Psoas muscle (tissue), 7 donors: ENCODE measurements at regions not wholly inside any gene's neighbourhood (a gene's known extent, or its start where the extent isn't known, plus 50 kb on each side); places are given as distances from the start of the nearest gene placed in this dataset.

Source experiments
- ATAC-seq, 4 donors: fragments of 200-7000 bp; cut with Tn5 transposase; one replicate each; pipeline ENCODE4 v1.9.1; 2020; ENCODE audit warnings: moderate library complexity in 3 of 4, mild to moderate bottlenecking in 2 of 4
- DNase-seq, 2 donors: peaks; one replicate each; pipeline ENCODE4 v3.0.0-alpha.2; 2020
- H3K27ac ChIP-seq: fragments of 200-600 bp; one replicate; pipeline ENCODE4 v1.8.0; 2022
- H3K27me3 ChIP-seq, 3 donors: fragments of 200-600 bp in 1 of 3; one replicate each; pipeline versions ENCODE4 v1.6.1 to v1.8.0; 2013 to 2022; ENCODE audit warnings: low read length in 2 of 3, mild to moderate bottlenecking in 2 of 3, moderate library complexity in 1 of 3; ENCODE audit not compliant: insufficient read depth in 3 of 3
- H3K36me3 ChIP-seq, 2 donors: fragments of 200-600 bp in 1 of 2; one replicate each; pipeline versions ENCODE4 v1.6.1 to v1.8.0; 2013 to 2022; ENCODE audit warnings: low read depth in 1 of 2, mild to moderate bottlenecking in 1 of 2, moderate library complexity in 1 of 2; ENCODE audit not compliant: insufficient read depth in 1 of 2
- H3K4me1 ChIP-seq: fragments of 200-600 bp; one replicate; pipeline ENCODE4 v1.8.0; 2022
- H3K4me3 ChIP-seq: fragments of 200-600 bp; one replicate; pipeline ENCODE4 v1.8.0; 2022; ENCODE audit warnings: mild to moderate bottlenecking
- H3K9me3 ChIP-seq: fragments of 200-600 bp; one replicate; pipeline ENCODE4 v1.8.0; 2022
- CTCF ChIP-seq: fragments of 200-600 bp; IDR thresholded peaks from one replicate; pipeline ENCODE4 v1.8.0; 2022; ENCODE audit warnings: antibody characterized with exemption
- WGBS, 3 donors: extraction: QIAGEN DNeasy Blood & Tissue Kit; methylation state at CpG; one replicate each; pipeline versions ENCODE4 v1.1.6 to v1.1.7; 2013; 5-methylcytosine and 5-hydroxymethylcytosine counted together
- intact Hi-C, 2 donors: fragments of 100-400 bp; cut with DNase I; formaldehyde crosslinking; loops; one replicate each; pipeline versions ENCODE4 v1.11.0 to v1.14.2; 2022
- donor health status: healthy with polysubstance abuse.
- donor health status: DM: no; HTN: no; CAD: no; lungs with moderate emphysema.
- donor health status: Bipolar disorder and iron deficiency.
- donor health status: healthy.
- donor health status: DM: yes; HTN: yes; CAD: no.
- donor health status: DM: no; HTN: no; CAD: no.
- donor health status: DM: yes; HTN: yes; CAD: no.

GRCh38 chr4:22635692-22636091, 57.0 kb upstream of the GBA3 start:
- Histone ChIP-seq H3K4me1 (no peaks in the 10 kb centered on the region), H3K4me3 (no peak overlapping the region), H3K27me3 (no peaks in the 10 kb centered on the region), H3K36me3 (no peaks in the 10 kb centered on the region), H3K27ac (no peak overlapping the region), H3K9me3 (no peaks in the 10 kb centered on the region)
- ATAC-seq (no peak), DNase-seq (no peak)
- intact Hi-C loops = no loop called here
- TF ChIP-seq CTCF = no peak
- WGBS, 3 donors = 80 to 87% (median 82%) methylated on average over 5 of the region's 5 CpGs

GRCh38 chr4:22637306-22637705, 55.4 kb upstream of the GBA3 start:
- no peaks in the 10 kb centered on the region for H3K9me3 ChIP-seq

More at GRCh38 chr4:22637306-22637705, 55.4 kb upstream of the GBA3 start:
- Histone ChIP-seq H3K27ac (no peak overlapping the region), H3K36me3 (no peaks in the 10 kb centered on the region), H3K27me3 (no peaks in the 10 kb centered on the region), H3K4me3 (no peak overlapping the region), H3K4me1 (no peaks in the 10 kb centered on the region)
- DNase-seq (no peak), ATAC-seq (no peak)
- 36 to 50% (median 39%) methylated on average over 4 of the region's 4 CpGs for WGBS, 3 donors
- TF ChIP-seq CTCF = no peak
- intact Hi-C loops = no loop called here
